ENCODE measurements at regions not wholly inside any gene's neighbourhood (a gene's known extent, or its start where the extent isn't known, plus 50 kb on each side); places are given as distances from the start of the nearest gene placed in this dataset.

GRCh38 chr7:106493041-106493731 is 167.8 kb downstream of the CCDC71L start:
- H3K9me3 Mint-ChIP-seq (ENCODE audit: insufficient read depth): peaks cover 2% of the 10 kb centered on the region
- ChIA-PET POLR2A (no interaction called here), CTCF (no interaction called here)
- H3K79me2 ChIP-seq (ENCODE audit: control insufficient read depth, insufficient read depth, low read length): no peaks in the 10 kb centered on the region
- no peak overlapping the region for H3K4me2 ChIP-seq (replicated peaks; ENCODE audit: low read depth, low read length, poor library complexity, severe bottlenecking)
- no peak overlapping the region for H3K27ac ChIP-seq (ENCODE audit: low read length in 2 of 2)
- peaks cover 0 to 3% (median 0%) of the 10 kb centered on the region in 3 donors for H3K9me3 ChIP-seq (ENCODE audit: control extremely low read depth in 1 of 3, control insufficient read depth in 2 of 3, insufficient read depth in 1 of 3, low read length in 2 of 3)
- 94% methylated on average over 7 of the region's 9 CpGs for WGBS (ENCODE audit: insufficient coverage)
- H3K4me3 Mint-ChIP-seq: no peak overlapping the region
- no peak overlapping the region for H3K4me3 ChIP-seq (ENCODE audit: control extremely low read depth in 1 of 5, extremely low read depth in 1 of 5, insufficient read depth in 1 of 5, low read depth in 2 of 5, low read length in 4 of 5)
- no peak overlapping the region for H3K27ac Mint-ChIP-seq
- no peaks in the 10 kb centered on the region for H3K36me3 ChIP-seq (replicated peaks in 1 of 2; ENCODE audit: control extremely low read depth in 1 of 2, control insufficient read depth in 1 of 2, extremely low read depth in 1 of 2, insufficient read depth in 2 of 2, low read length in 1 of 2)
- TF ChIP-seq CTCF (IDR thresholded peaks at IDR 0.05): no peak
- TF ChIP-seq EZH2 (IDR thresholded peaks at IDR 0.05; ENCODE audit: borderline replicate concordance, insufficient read depth, low read depth, low read length, poor library complexity, severe bottlenecking): no peak
- no peaks in the 10 kb centered on the region for H3K27me3 ChIP-seq (replicated peaks in 1 of 4; ENCODE audit: control extremely low read depth in 1 of 4, control insufficient read depth in 3 of 4, insufficient read depth in 4 of 4, low read length in 3 of 4)
- H3K4me1 ChIP-seq (ENCODE audit: control insufficient read depth in 2 of 2, insufficient read depth in 2 of 2, low read length in 2 of 2): no peaks in the 10 kb centered on the region
- no peaks in the 10 kb centered on the region for H4K20me1 ChIP-seq (ENCODE audit: control insufficient read depth, insufficient read depth, low read length, poor library complexity, severe bottlenecking)
- H2AFZ ChIP-seq (ENCODE audit: insufficient read depth, low read depth, low read length, poor library complexity, severe bottlenecking): no peak overlapping the region
- no peak for DNase-seq
- no peaks in the 10 kb centered on the region for H3K4me1 Mint-ChIP-seq
- intact Hi-C loops (cut with micrococcal nuclease): no loop called here
- H3K9ac ChIP-seq (ENCODE audit: low read length): no peak overlapping the region
- no peak for ATAC-seq (ENCODE audit: low read depth)
- peaks cover 19% of the 10 kb centered on the region for H3K27me3 Mint-ChIP-seq

- H4K20me1 ChIP-seq (ENCODE audit: control insufficient read depth, insufficient read depth, low read length, poor library complexity, severe bottlenecking): no peaks in the 10 kb centered on the region
- H3K4me2 ChIP-seq (replicated peaks; ENCODE audit: low read depth, low read length, poor library complexity, severe bottlenecking): no peak overlapping the region
- no peaks in the 10 kb centered on the region for H3K4me1 Mint-ChIP-seq
- H3K27ac ChIP-seq (ENCODE audit: low read length in 2 of 2): no peak overlapping the region
- peaks cover 2% of the 10 kb centered on the region for H3K9me3 Mint-ChIP-seq (ENCODE audit: insufficient read depth)
- CTCF ChIA-PET: no interaction called here
- no peak for ATAC-seq (ENCODE audit: low read depth)
- intact Hi-C loops (cut with micrococcal nuclease): no loop called here
- DNase-seq: no peak
- no peak overlapping the region for H2AFZ ChIP-seq (ENCODE audit: insufficient read depth, low read depth, low read length, poor library complexity, severe bottlenecking)
- H3K9me3 ChIP-seq (ENCODE audit: control extremely low read depth in 1 of 3, control insufficient read depth in 2 of 3, insufficient read depth in 1 of 3, low read length in 2 of 3): peaks cover 0 to 3% (median 0%) of the 10 kb centered on the region in 3 donors
- no peaks in the 10 kb centered on the region for H3K36me3 ChIP-seq (replicated peaks in 1 of 2; ENCODE audit: control extremely low read depth in 1 of 2, control insufficient read depth in 1 of 2, extremely low read depth in 1 of 2, insufficient read depth in 2 of 2, low read length in 1 of 2)
- WGBS (ENCODE audit: insufficient coverage): 76% methylated on average over 5 of the region's 5 CpGs
- POLR2A ChIA-PET: no interaction called here
- no peaks in the 10 kb centered on the region for H3K79me2 ChIP-seq (ENCODE audit: control insufficient read depth, insufficient read depth, low read length)
- peaks cover 15% of the 10 kb centered on the region for H3K27me3 Mint-ChIP-seq
- H3K9ac ChIP-seq (ENCODE audit: low read length): no peak overlapping the region
- no peak overlapping the region for H3K4me3 ChIP-seq (ENCODE audit: control extremely low read depth in 1 of 5, extremely low read depth in 1 of 5, insufficient read depth in 1 of 5, low read depth in 2 of 5, low read length in 4 of 5)
- H3K27ac Mint-ChIP-seq: no peak overlapping the region
- no peaks in the 10 kb centered on the region for H3K27me3 ChIP-seq (replicated peaks in 1 of 4; ENCODE audit: control extremely low read depth in 1 of 4, control insufficient read depth in 3 of 4, insufficient read depth in 4 of 4, low read length in 3 of 4)
- H3K4me3 Mint-ChIP-seq: no peak overlapping the region
- H3K4me1 ChIP-seq (ENCODE audit: control insufficient read depth in 2 of 2, insufficient read depth in 2 of 2, low read length in 2 of 2): no peaks in the 10 kb centered on the region
- TF ChIP-seq EZH2 (IDR thresholded peaks at IDR 0.05; ENCODE audit: borderline replicate concordance, insufficient read depth, low read depth, low read length, poor library complexity, severe bottlenecking): no peak
- TF ChIP-seq CTCF (IDR thresholded peaks at IDR 0.05): no peak
These were observed 172.5 kb downstream of the CCDC71L start for GRCh38 chr7:106488465-106488864.
